ENCODE measurements at regions not wholly inside any gene's neighbourhood (a gene's known extent, or its start where the extent isn't known, plus 50 kb on each side); places are given as distances from the start of the nearest gene placed in this dataset.
"Not testable (repeated sequence)": the region's sequence is repeated elsewhere in the genome, so short reads cannot be mapped to it uniquely, and the experiment has no call there.

- Mint-ChIP-seq H3K27ac (ENCODE audit: unreplicated experiment) (no peak overlapping the region), H3K4me1 (no peaks in the 10 kb centered on the region), H3K9me3 (peaks cover 9% of the 10 kb centered on the region), H3K4me3 (no peak overlapping the region), H3K27me3 (ENCODE audit: low read depth) (peaks cover 10% of the 10 kb centered on the region), H3K36me3 (ENCODE audit: low read depth) (no peaks in the 10 kb centered on the region)
- TF ChIP-seq, protein P1, sequence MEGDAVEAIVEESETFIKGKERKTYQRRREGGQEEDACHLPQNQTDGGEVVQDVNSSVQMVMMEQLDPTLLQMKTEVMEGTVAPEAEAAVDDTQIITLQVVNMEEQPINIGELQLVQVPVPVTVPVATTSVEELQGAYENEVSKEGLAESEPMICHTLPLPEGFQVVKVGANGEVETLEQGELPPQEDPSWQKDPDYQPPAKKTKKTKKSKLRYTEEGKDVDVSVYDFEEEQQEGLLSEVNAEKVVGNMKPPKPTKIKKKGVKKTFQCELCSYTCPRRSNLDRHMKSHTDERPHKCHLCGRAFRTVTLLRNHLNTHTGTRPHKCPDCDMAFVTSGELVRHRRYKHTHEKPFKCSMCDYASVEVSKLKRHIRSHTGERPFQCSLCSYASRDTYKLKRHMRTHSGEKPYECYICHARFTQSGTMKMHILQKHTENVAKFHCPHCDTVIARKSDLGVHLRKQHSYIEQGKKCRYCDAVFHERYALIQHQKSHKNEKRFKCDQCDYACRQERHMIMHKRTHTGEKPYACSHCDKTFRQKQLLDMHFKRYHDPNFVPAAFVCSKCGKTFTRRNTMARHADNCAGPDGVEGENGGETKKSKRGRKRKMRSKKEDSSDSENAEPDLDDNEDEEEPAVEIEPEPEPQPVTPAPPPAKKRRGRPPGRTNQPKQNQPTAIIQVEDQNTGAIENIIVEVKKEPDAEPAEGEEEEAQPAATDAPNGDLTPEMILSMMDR (conservative IDR thresholded peaks at IDR 0.05), result no peak
- no peak for DNase-seq (ENCODE audit: low read depth, low spot score)
Measured at GRCh38 chr11:109668973-109669634, 247.1 kb downstream of the C11orf87 start.

DNA sequence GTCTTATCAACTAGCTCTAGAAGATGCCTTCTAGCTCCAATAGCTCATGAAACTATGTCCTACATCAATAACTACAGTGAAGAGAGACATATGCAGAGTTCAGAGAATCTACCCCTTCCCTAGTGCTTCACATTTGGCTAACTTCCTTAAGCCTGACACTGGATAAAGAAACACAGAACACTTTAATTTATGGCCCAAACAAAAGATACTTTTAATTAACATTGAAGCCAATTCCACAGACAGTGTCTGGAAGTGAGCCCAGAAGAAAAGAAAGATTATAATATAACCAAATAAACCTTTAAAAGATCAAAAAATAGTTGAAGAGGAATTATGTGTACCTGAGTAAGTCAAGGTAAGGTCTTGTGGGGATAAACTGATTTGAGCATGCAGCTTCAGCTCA, 255.2 kb downstream of the C11orf87 start:
- H3K27ac Mint-ChIP-seq (ENCODE audit: unreplicated experiment), result no peak overlapping the region
- no peaks in the 10 kb centered on the region for H3K4me1 Mint-ChIP-seq
- no peaks in the 10 kb centered on the region for H3K36me3 Mint-ChIP-seq (ENCODE audit: low read depth)
- no peaks in the 10 kb centered on the region for H3K9me3 Mint-ChIP-seq
- DNase-seq (ENCODE audit: low read depth, low spot score), result no peak
- no peak overlapping the region for H3K4me3 Mint-ChIP-seq
- H3K27me3 Mint-ChIP-seq (ENCODE audit: low read depth), result peaks cover 4% of the 10 kb centered on the region
- TF ChIP-seq, protein P1 (conservative IDR thresholded peaks at IDR 0.05), result no peak

GRCh38 chr11:109677876-109678275, 255.9 kb downstream of the C11orf87 start:
- Mint-ChIP-seq H3K27ac (ENCODE audit: unreplicated experiment) (no peak overlapping the region), H3K4me3 (no peak overlapping the region), H3K27me3 (ENCODE audit: low read depth) (peaks cover 4% of the 10 kb centered on the region), H3K9me3 (no peaks in the 10 kb centered on the region), H3K4me1 (no peaks in the 10 kb centered on the region), H3K36me3 (ENCODE audit: low read depth) (no peaks in the 10 kb centered on the region)
- TF ChIP-seq, protein P1 (conservative IDR thresholded peaks at IDR 0.05), result no peak
- no peak for DNase-seq (ENCODE audit: low read depth, low spot score)

GRCh38 chr11:109680127-109680526, 258.1 kb downstream of the C11orf87 start:
- no peaks in the 10 kb centered on the region for H3K4me1 Mint-ChIP-seq
- H3K36me3 Mint-ChIP-seq (ENCODE audit: low read depth), result no peaks in the 10 kb centered on the region
- H3K4me3 Mint-ChIP-seq, result no peak overlapping the region
- no peak overlapping the region for H3K27ac Mint-ChIP-seq (ENCODE audit: unreplicated experiment)
- TF ChIP-seq, protein P1 (conservative IDR thresholded peaks at IDR 0.05), result no peak
- H3K27me3 Mint-ChIP-seq (ENCODE audit: low read depth), result peaks cover 4% of the 10 kb centered on the region
- DNase-seq (ENCODE audit: low read depth, low spot score), result no peak
- no peaks in the 10 kb centered on the region for H3K9me3 Mint-ChIP-seq

DNA sequence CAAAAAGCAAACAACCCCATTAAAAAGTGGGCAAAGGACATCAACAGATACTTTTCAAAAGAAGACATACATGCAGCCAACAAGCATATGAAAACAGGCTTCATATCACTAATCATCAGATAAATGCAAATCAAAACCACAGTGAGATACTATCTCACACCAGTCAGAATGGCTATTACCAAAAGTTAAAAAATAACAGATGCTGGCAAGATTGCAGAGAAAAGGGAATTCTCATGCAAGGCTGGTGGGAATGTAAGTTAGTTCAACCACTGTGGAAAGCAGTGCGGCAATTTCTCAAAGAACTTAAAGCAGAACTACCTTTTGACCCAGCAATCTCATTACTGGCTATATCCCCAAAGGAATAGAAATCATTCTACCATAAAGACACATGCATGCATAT, 260.8 kb downstream of the C11orf87 start:
- H3K36me3 Mint-ChIP-seq (ENCODE audit: low read depth); H3K27me3 Mint-ChIP-seq (ENCODE audit: low read depth); H3K4me1 Mint-ChIP-seq: not testable (repeated sequence)

GRCh38 chr11:109695696-109696095, 273.7 kb downstream of the C11orf87 start:
- H3K27me3 Mint-ChIP-seq (ENCODE audit: low read depth), result no peaks in the 10 kb centered on the region
- H3K36me3 Mint-ChIP-seq (ENCODE audit: low read depth), result no peaks in the 10 kb centered on the region
- no peak overlapping the region for H3K27ac Mint-ChIP-seq (ENCODE audit: unreplicated experiment)
- H3K4me3 Mint-ChIP-seq, result no peak overlapping the region
- H3K4me1 Mint-ChIP-seq, result no peaks in the 10 kb centered on the region
- peaks cover 10% of the 10 kb centered on the region for H3K9me3 Mint-ChIP-seq
- TF ChIP-seq, protein P1 (conservative IDR thresholded peaks at IDR 0.05), result no peak
- no peak for DNase-seq (ENCODE audit: low read depth, low spot score)

More for the DNA sequence above, 260.8 kb downstream of the C11orf87 start:
- DNase-seq (ENCODE audit: low read depth, low spot score); H3K9me3 Mint-ChIP-seq; H3K4me3 Mint-ChIP-seq; H3K27ac Mint-ChIP-seq (ENCODE audit: unreplicated experiment): not testable (repeated sequence)

Data from neural crest cell (in vitro differentiated cells).